OCI-LY1 (cell line): ENCODE measurements at regions not wholly inside any gene's neighbourhood (a gene's known extent, or its start where the extent isn't known, plus 50 kb on each side); places are given as distances from the start of the nearest gene placed in this dataset.

Experiments
- CTCF ChIP-seq: fragments of 200-600 bp; sonication (generic), shearing (Covaris generic); IDR thresholded peaks from 2 replicates; pipeline ENCODE4 v1.5.1; 2017; ENCODE audit warnings: mild to moderate bottlenecking, antibody characterized with exemption, low read length, moderate library complexity, mixed read lengths
- EZH2 ChIP-seq: fragments of 200-600 bp; sonication (generic), shearing (Covaris generic); IDR thresholded peaks from 2 replicates; pipeline ENCODE4 v1.8.0; 2017; ENCODE audit warnings: borderline replicate concordance, mixed run types, mild to moderate bottlenecking, antibody characterized with exemption, low read length, moderate library complexity, mixed read lengths

- TF ChIP-seq CTCF (no peak), EZH2 (no peak)
These were observed 124.7 kb upstream of the SSTR1 start for GRCh38 chr14:38083039-38083438.
